Ecto neural progenitor cell (in vitro differentiated cells): ENCODE measurements at regions not wholly inside any gene's neighbourhood (a gene's known extent, or its start where the extent isn't known, plus 50 kb on each side); places are given as distances from the start of the nearest gene placed in this dataset.

Source experiments
- DNase-seq: peaks from one replicate; pipeline ENCODE4 v3.0.0-alpha.2; 2018; ENCODE audit warnings: low spot score

- DNase-seq: no peak
Measured at GRCh38 chr20:63127700-63128364, 88.1 kb downstream of the YTHDF1 start.

- no peak for DNase-seq
Measured at GRCh38 chr20:63126876-63127699, 88.8 kb downstream of the YTHDF1 start.

- no peak for DNase-seq
Measured at GRCh38 chr20:63125838-63126601, 89.9 kb downstream of the YTHDF1 start.

DNA sequence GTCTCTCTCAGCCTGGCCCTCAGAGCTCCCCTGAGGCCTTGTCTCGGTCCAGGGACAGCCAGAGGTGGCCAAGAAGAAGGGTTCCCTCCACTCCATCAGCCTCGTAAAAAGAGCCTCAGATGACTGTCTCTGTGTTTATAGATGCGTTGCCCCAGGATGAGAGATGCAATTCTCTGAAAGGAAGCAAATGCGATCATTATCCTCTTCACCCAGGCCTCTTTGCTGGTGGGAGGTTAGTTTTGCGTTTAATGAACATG lies 90.4 kb downstream of the YTHDF1 start:
- no peak for DNase-seq

- DNase-seq: no peak
Measured at GRCh38 chr20:63124782-63125580, 91.0 kb downstream of the YTHDF1 start.

- DNase-seq: no peak
Measured at GRCh38 chr20:63124092-63124781, 91.7 kb downstream of the YTHDF1 start.

DNA sequence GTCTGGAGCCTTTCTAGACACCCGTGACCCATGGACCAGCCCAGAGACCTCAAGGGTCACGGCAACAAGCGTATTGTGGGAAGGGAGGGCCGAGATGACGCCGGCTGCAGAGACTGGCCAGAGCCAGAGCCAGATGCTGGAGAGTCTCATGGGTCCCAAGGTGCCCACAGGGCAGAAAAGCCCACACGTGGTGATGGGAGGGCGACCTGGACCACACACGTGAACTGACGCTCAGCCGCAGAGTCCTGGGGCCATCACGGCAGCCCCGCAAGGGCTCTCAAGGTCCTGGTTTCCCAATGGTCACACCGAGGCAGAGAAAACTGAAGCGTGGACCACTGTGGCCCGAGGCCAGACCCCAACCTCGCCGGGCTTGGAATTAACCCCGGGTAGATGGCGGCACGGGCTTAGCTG lies 92.6 kb downstream of the YTHDF1 start:
- DNase-seq: no peak

DNA sequence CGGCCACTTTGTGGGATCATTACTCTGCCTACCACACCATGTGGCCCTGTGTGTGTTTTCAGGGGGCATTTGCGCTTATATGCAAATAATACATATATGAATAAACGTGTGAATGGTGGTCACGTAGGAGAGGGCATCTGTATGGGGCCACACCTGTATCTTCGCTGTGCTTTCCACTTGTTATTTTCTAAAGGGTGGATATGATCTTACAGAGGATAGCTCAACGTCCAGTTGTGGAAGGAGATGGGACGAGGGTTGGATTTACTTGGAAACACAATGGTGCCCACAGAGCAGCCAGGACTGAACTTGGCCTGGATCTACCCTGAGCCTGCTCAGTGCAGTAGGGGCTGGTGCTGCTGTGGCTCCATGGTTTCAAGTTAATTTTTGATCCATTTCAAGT lies 93.3 kb downstream of the YTHDF1 start:
- DNase-seq: no peak

DNA sequence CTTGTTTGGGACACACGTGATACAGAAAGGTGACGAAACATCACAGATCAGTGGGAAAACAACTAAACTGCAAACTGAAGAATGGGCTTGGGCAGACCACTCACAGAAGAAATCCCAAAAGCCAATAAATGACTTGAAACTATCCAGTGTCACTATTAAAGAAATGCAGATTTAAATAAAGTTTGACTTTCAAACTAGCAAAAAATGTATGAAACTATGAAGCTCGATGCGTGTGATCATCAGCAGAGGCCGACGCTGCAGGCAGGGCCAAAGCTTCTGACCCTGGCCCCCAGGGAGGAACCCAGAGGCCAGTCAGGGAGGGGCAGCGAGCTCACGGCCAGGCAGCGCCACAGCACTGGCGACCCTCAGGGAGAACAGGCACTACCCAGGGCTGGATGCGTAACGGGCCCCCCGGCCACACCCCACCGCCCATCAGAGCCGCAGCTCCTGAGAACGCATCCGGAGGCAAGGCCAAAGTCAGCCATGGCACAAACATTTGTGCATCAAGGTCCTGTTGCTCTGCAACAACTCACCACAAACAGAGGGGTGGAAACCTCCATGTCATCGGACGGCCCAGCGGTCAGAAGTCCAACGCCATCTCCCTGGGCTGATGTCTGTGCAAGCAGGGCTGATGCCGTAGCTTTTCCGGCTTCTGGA lies 94.1 kb downstream of the YTHDF1 start:
- no peak for DNase-seq

GRCh38 chr20:63121246-63121645 lies 94.7 kb downstream of the YTHDF1 start:
- DNase-seq: no peak

GRCh38 chr20:63120808-63121090 lies 95.2 kb downstream of the YTHDF1 start:
- DNase-seq: no peak

DNA sequence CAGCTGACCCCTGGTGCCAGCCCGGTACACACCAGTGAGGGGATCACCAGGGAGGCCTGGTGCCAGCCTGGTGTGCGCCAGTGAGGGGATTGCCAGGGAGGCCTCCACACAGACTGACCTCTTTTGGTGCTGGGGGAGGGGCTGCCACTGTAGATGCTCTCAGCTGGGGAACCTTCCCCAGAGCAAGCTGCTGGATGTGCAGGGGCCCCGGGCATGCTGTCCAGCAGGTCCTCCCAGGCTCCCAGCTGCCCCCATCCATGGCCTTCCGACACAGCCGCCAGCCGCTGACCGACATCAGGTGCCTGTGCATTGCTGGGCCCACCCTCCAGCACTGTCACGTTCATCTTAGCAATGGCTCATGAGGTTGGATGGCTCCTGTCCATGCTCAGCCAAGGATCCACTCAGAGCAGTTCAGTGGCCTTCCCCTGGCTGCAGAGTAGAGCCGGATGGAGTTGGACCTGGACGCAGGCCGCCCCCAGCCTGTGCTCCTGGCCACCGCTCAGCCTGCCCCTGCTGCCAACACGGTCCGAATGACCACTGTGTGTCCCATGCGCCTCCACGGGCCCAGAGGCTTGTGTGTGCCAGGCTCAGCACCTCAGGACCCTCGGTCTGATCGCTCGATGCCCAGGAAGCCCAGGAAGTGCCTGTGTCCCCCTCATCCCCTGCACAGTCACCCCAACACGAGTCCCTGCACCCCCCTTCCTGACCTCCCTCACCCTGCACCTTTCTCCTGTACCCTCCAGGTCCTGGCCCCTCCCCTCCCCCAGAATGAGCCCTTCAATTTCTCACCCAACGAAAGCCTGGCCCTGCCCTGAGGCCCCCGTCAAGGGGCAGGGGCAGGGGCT lies 95.7 kb downstream of the YTHDF1 start:
- no peak for DNase-seq

- no peak for DNase-seq
Measured at GRCh38 chr20:63119121-63119962, 96.6 kb downstream of the YTHDF1 start.

- no peak for DNase-seq
Measured at GRCh38 chr20:63118303-63119120, 97.4 kb downstream of the YTHDF1 start.

DNA sequence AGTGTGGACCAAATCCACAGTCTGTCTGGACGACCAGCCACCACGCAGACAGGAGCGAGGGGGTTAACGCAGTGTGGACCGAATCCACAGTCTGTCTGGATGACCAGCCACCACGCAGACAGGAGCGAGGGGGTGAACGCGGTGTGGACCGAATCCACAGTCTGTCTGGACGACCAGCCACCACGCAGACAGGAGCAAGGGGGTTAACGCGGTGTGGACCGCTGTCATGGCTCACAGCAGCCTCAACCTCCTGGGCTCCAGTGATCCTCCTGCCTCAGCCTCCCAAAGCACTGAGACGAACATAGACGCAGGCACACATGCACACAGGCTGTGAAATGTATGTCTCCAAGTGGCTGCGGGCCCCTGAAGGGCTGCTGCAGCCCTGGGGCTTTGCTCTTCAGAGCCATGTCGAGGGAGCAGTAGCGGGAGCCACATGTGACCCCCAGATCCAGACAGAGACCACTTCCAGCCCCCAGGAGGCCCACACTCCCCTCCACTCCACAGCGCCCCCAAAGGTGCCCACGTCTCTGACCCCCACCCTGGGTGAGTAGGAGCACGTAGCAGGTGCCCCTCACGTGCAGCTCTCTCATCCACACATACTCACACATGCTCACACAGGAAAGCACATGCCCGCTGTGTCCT lies 98.1 kb downstream of the YTHDF1 start:
- no peak for DNase-seq

DNA sequence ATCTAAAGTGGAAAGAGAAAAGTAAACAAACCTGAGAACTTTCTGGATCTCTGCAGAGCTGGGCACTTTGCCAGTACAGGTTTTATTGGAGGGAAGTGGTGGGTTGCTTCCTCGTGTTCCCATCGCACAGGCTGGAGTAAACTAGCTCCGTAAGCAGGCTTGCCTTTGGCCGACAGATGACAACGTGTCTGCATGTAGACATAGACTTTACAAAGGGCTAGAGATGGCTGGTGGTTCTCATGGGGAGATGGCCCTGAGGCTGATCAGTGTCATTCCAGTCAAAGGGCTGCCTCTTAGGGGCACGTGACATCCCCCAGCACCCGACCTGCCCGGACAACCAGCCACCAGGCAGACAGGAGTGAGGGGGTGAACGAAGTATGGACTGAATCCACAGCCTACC lies 98.8 kb downstream of the YTHDF1 start:
- no peak for DNase-seq

DNA sequence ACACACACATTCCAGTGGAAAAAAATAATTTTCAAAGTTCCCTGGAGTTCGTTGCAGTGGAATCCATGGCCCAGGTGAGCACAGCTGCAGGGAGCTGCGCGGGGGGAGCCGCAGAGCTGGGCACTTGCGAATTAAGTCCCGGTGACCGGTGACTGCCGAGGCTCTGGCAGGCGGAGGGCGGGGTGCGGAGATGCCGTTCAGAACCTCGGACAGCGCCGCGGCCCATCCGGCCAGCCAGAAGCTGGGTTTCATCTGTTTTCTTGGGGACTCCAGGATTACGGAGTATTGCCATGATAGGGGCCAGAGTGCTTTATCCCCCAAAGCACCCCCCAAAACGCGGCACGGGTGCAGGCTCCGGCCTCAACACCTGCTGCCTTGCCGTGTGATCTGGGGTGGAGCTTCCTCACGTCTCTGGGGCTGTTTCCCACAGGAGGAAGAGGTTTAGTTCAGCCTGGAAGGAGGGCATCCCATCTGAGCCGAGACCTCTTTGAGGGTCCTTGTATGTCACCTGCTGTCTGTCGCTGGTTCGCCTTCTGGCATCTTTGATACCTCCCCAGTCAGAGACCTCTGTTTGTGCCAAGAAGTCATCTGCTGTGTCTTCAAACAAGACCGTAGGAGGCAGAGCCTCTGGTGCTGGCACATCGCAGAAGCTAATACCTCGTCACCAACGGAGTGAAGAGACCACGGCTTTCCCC lies 99.4 kb downstream of the YTHDF1 start:
- DNase-seq: peak; percentile 82
